Activated CD4-positive, alpha-beta T cell treated with anti-CD3 and anti-CD28 coated beads for 36 hours (primary cell): ENCODE measurements at regions not wholly inside any gene's neighbourhood (a gene's known extent, or its start where the extent isn't known, plus 50 kb on each side); places are given as distances from the start of the nearest gene placed in this dataset.
"Not testable (repeated sequence)": the region's sequence is repeated elsewhere in the genome, so short reads cannot be mapped to it uniquely, and the experiment has no call there.

Experiments
- ATAC-seq: fragments of 200-7000 bp; cut with Tn5 transposase; one replicate; pipeline ENCODE4 v1.10.0; 2021; ENCODE audit warnings: mild to moderate bottlenecking, moderate library complexity
- CTCF ChIA-PET: fragments of 350-600 bp; sonication (Branson Sonifier 250); formaldehyde crosslinking; loops from one replicate; lab custom pipeline; 2021; ENCODE audit warnings: antibody characterized with exemption; lab: Charles Lee
- POLR2A ChIA-PET: fragments of 350-600 bp; sonication (Branson Sonifier 250); formaldehyde crosslinking; loops from one replicate; lab custom pipeline; 2021; ENCODE audit warnings: antibody characterized with exemption, inconsistent platforms; lab: Charles Lee
- DNase-seq: peaks from one replicate; pipeline ENCODE4 v3.0.0-alpha.2; 2020
- H3K27ac Mint-ChIP-seq: one replicate; pipeline ENCODE4 v1.8.0; 2021; ENCODE audit warnings: mixed read lengths
- H3K27me3 Mint-ChIP-seq: one replicate; pipeline ENCODE4 v1.8.0; 2021; ENCODE audit warnings: mixed read lengths
- H3K36me3 Mint-ChIP-seq: one replicate; pipeline ENCODE4 v1.8.0; 2021; ENCODE audit warnings: low read depth, mixed read lengths
- H3K4me1 Mint-ChIP-seq: one replicate; pipeline ENCODE4 v1.8.0; 2021; ENCODE audit warnings: mixed read lengths
- H3K4me3 Mint-ChIP-seq: one replicate; pipeline ENCODE4 v1.8.0; 2021; ENCODE audit warnings: mild to moderate bottlenecking, moderate library complexity, mixed read lengths
- H3K9me3 Mint-ChIP-seq: one replicate; pipeline ENCODE4 v1.8.0; 2021; ENCODE audit warnings: low read depth, mixed read lengths
- intact Hi-C, 2 experiments: fragments of 100-400 bp; cut with DNase I in 1 of 2; cut with micrococcal nuclease in 1 of 2; formaldehyde crosslinking; loops; one replicate each; pipeline versions ENCODE4 v1.14.2 to v1.15.1; 2022 to 2024; cut with DNase I, micrococcal nuclease

- H3K27ac Mint-ChIP-seq, result no peak overlapping the region
- H3K9me3 Mint-ChIP-seq, result no peaks in the 10 kb centered on the region
- ChIA-PET CTCF (no interaction called here), POLR2A (no interaction called here)
- intact Hi-C loops, result no loop called here
- no peaks in the 10 kb centered on the region for H3K36me3 Mint-ChIP-seq
- DNase-seq, result no peak
- no peaks in the 10 kb centered on the region for H3K4me1 Mint-ChIP-seq
- H3K27me3 Mint-ChIP-seq, result no peaks in the 10 kb centered on the region
- ATAC-seq, result no peak
- H3K4me3 Mint-ChIP-seq, result no peak overlapping the region
Measured at GRCh38 chr4:59759082-59759825, 1440.9 kb upstream of the ADGRL3 start.

GRCh38 chr4:59762344-59762743 is 1437.8 kb upstream of the ADGRL3 start:
- CTCF ChIA-PET, result no interaction called here
- Mint-ChIP-seq H3K4me3 (no peak overlapping the region), H3K9me3 (no peaks in the 10 kb centered on the region), H3K36me3 (no peaks in the 10 kb centered on the region), H3K27ac (no peak overlapping the region), H3K4me1 (no peaks in the 10 kb centered on the region), H3K27me3 (no peaks in the 10 kb centered on the region)
- POLR2A ChIA-PET, result no interaction called here
- intact Hi-C loops, result no loop called here
- ATAC-seq, result no peak
- no peak for DNase-seq

- no peak overlapping the region for H3K4me3 Mint-ChIP-seq
- H3K27ac Mint-ChIP-seq, result no peak overlapping the region
- no peak for DNase-seq
- intact Hi-C loops, result no loop called here
- no peaks in the 10 kb centered on the region for H3K27me3 Mint-ChIP-seq
- ChIA-PET POLR2A (no interaction called here), CTCF (no interaction called here)
- H3K4me1 Mint-ChIP-seq, result no peaks in the 10 kb centered on the region
- H3K9me3 Mint-ChIP-seq, result peaks cover 3% of the 10 kb centered on the region
- no peaks in the 10 kb centered on the region for H3K36me3 Mint-ChIP-seq
- no peak for ATAC-seq
Measured at GRCh38 chr4:59770601-59771264, 1429.4 kb upstream of the ADGRL3 start.

- CTCF ChIA-PET, result no interaction called here
- H3K27me3 Mint-ChIP-seq, result no peaks in the 10 kb centered on the region
- H3K9me3 Mint-ChIP-seq, result peaks cover 3% of the 10 kb centered on the region
Measured at GRCh38 chr4:59772641-59773139, 1427.4 kb upstream of the ADGRL3 start.

GRCh38 chr4:59780271-59780670 is 1419.9 kb upstream of the ADGRL3 start:
- H3K27me3 Mint-ChIP-seq, ATAC-seq, CTCF ChIA-PET: not testable (repeated sequence)

More at GRCh38 chr4:59772641-59773139, 1427.4 kb upstream of the ADGRL3 start:
- H3K4me3 Mint-ChIP-seq, result no peak overlapping the region
- DNase-seq, result no peak
- no peaks in the 10 kb centered on the region for H3K36me3 Mint-ChIP-seq
- intact Hi-C loops, result no loop called here
- no peaks in the 10 kb centered on the region for H3K4me1 Mint-ChIP-seq
- no peak for ATAC-seq
- POLR2A ChIA-PET, result no interaction called here
- H3K27ac Mint-ChIP-seq, result no peak overlapping the region

GRCh38 chr4:59805176-59805575 is 1395.0 kb upstream of the ADGRL3 start:
- intact Hi-C loops, result no loop called here
- ChIA-PET POLR2A (no interaction called here), CTCF (no interaction called here)
- no peak for ATAC-seq
- no peak overlapping the region for H3K4me3 Mint-ChIP-seq
- H3K9me3 Mint-ChIP-seq, result peaks cover 3% of the 10 kb centered on the region
- no peak for DNase-seq
- H3K27me3 Mint-ChIP-seq, result no peaks in the 10 kb centered on the region
- no peak overlapping the region for H3K27ac Mint-ChIP-seq
- no peaks in the 10 kb centered on the region for H3K4me1 Mint-ChIP-seq
- H3K36me3 Mint-ChIP-seq, result no peaks in the 10 kb centered on the region

More at GRCh38 chr4:59780271-59780670, 1419.9 kb upstream of the ADGRL3 start:
- DNase-seq, H3K4me3 Mint-ChIP-seq, intact Hi-C loops, H3K9me3 Mint-ChIP-seq, POLR2A ChIA-PET, H3K36me3 Mint-ChIP-seq, H3K27ac Mint-ChIP-seq, H3K4me1 Mint-ChIP-seq: not testable (repeated sequence)

- no peaks in the 10 kb centered on the region for H3K9me3 Mint-ChIP-seq
- intact Hi-C loops, result no loop called here
- no peak overlapping the region for H3K27ac Mint-ChIP-seq
- peaks cover 7% of the 10 kb centered on the region for H3K4me1 Mint-ChIP-seq
- no peak for DNase-seq
- H3K36me3 Mint-ChIP-seq, result no peaks in the 10 kb centered on the region
- no peak overlapping the region for H3K4me3 Mint-ChIP-seq
- no peaks in the 10 kb centered on the region for H3K27me3 Mint-ChIP-seq
- ATAC-seq, result no peak
- CTCF ChIA-PET, result no interaction called here
- POLR2A ChIA-PET, result no interaction called here
Measured at GRCh38 chr4:59814402-59815010, 1385.6 kb upstream of the ADGRL3 start.

GRCh38 chr4:59818656-59819055 is 1381.5 kb upstream of the ADGRL3 start:
- peak; percentile 20 for DNase-seq
- Mint-ChIP-seq H3K27ac (no peak overlapping the region), H3K9me3 (peaks cover 2% of the 10 kb centered on the region), H3K4me3 (peak overlapping the region; percentile 47), H3K27me3 (no peaks in the 10 kb centered on the region), H3K4me1 (peaks cover 7% of the 10 kb centered on the region), H3K36me3 (no peaks in the 10 kb centered on the region)
- POLR2A ChIA-PET, result no interaction called here
- CTCF ChIA-PET, result no interaction called here
- ATAC-seq, result peak; percentile 53
- intact Hi-C loops, result no loop called here

GRCh38 chr4:59823311-59823710 is 1376.8 kb upstream of the ADGRL3 start:
- DNase-seq, result no peak
- Mint-ChIP-seq H3K27ac (no peak overlapping the region), H3K9me3 (peaks cover 2% of the 10 kb centered on the region), H3K4me3 (no peak overlapping the region), H3K27me3 (no peaks in the 10 kb centered on the region), H3K4me1 (peaks cover 2% of the 10 kb centered on the region), H3K36me3 (no peaks in the 10 kb centered on the region)
- POLR2A ChIA-PET, result no interaction called here
- intact Hi-C loops, result no loop called here
- CTCF ChIA-PET, result no interaction called here
- ATAC-seq, result no peak

- ChIA-PET CTCF (no interaction called here), POLR2A (no interaction called here)
- Mint-ChIP-seq H3K4me3 (no peak overlapping the region), H3K27me3 (no peaks in the 10 kb centered on the region), H3K27ac (no peak overlapping the region), H3K9me3 (peaks cover 2% of the 10 kb centered on the region), H3K4me1 (no peaks in the 10 kb centered on the region), H3K36me3 (no peaks in the 10 kb centered on the region)
- no peak for ATAC-seq
- DNase-seq, result no peak
- intact Hi-C loops, result no loop called here
Measured at GRCh38 chr4:59825104-59825503, 1375.0 kb upstream of the ADGRL3 start.

- H3K27me3 Mint-ChIP-seq, result no peaks in the 10 kb centered on the region
- H3K27ac Mint-ChIP-seq, result no peak overlapping the region
- ChIA-PET POLR2A (no interaction called here), CTCF (no interaction called here)
- no peak overlapping the region for H3K4me3 Mint-ChIP-seq
- H3K4me1 Mint-ChIP-seq, result no peaks in the 10 kb centered on the region
- ATAC-seq (no peak), DNase-seq (no peak)
- H3K9me3 Mint-ChIP-seq, result no peaks in the 10 kb centered on the region
- H3K36me3 Mint-ChIP-seq, result no peaks in the 10 kb centered on the region
- intact Hi-C loops, result no loop called here
Measured at GRCh38 chr4:59831746-59832145, 1368.4 kb upstream of the ADGRL3 start.

- ATAC-seq, result no peak
- POLR2A ChIA-PET, result no interaction called here
- CTCF ChIA-PET, result no interaction called here
Measured at GRCh38 chr4:59834943-59835342, 1365.2 kb upstream of the ADGRL3 start.

More at GRCh38 chr4:59834943-59835342, 1365.2 kb upstream of the ADGRL3 start:
- no peaks in the 10 kb centered on the region for H3K4me1 Mint-ChIP-seq
- H3K9me3 Mint-ChIP-seq, result peaks cover 3% of the 10 kb centered on the region
- H3K4me3 Mint-ChIP-seq, result no peak overlapping the region
- no peak for DNase-seq
- H3K27me3 Mint-ChIP-seq, result no peaks in the 10 kb centered on the region
- no peak overlapping the region for H3K27ac Mint-ChIP-seq
- no peaks in the 10 kb centered on the region for H3K36me3 Mint-ChIP-seq
- intact Hi-C loops, result no loop called here
